Eye (tissue), 1 donor: ENCODE measurements at regions not wholly inside any gene's neighbourhood (a gene's known extent, or its start where the extent isn't known, plus 50 kb on each side); places are given as distances from the start of the nearest gene placed in this dataset.

Source experiments
- DNase-seq: peaks from one replicate; pipeline ENCODE4 v3.0.0-alpha.2; 2015

- DNase-seq, result no peak
These were observed 116.5 kb upstream of the SERTAD2 start for GRCh38 chr2:64770137-64770780.

GRCh38 chr2:64770781-64771334 lies 117.1 kb upstream of the SERTAD2 start:
- DNase-seq, result peak; percentile 28

- no peak for DNase-seq
These were observed 118.0 kb upstream of the SERTAD2 start for GRCh38 chr2:64771737-64772136.

- no peak for DNase-seq
These were observed 119.9 kb upstream of the SERTAD2 start for GRCh38 chr2:64773461-64774118.

GRCh38 chr2:64777841-64778240 lies 124.1 kb upstream of the SERTAD2 start:
- DNase-seq, result no peak

- DNase-seq, result peak; percentile 43
These were observed 125.5 kb upstream of the SERTAD2 start for GRCh38 chr2:64779117-64779690.

- DNase-seq, result no peak
These were observed 126.3 kb upstream of the SERTAD2 start for GRCh38 chr2:64780041-64780440.

- no peak for DNase-seq
These were observed 128.1 kb upstream of the SERTAD2 start for GRCh38 chr2:64781711-64782390.

GRCh38 chr2:64784168-64785061 lies 130.7 kb upstream of the SERTAD2 start:
- no peak for DNase-seq

- no peak for DNase-seq
These were observed 131.5 kb upstream of the SERTAD2 start for GRCh38 chr2:64785245-64785644.

- no peak for DNase-seq
These were observed 132.8 kb upstream of the SERTAD2 start for GRCh38 chr2:64786343-64787018.

- no peak for DNase-seq
These were observed 133.3 kb upstream of the SERTAD2 start for GRCh38 chr2:64787019-64787365.

GRCh38 chr2:64787698-64788097 lies 134.0 kb upstream of the SERTAD2 start:
- no peak for DNase-seq

- no peak for DNase-seq
These were observed 136.0 kb upstream of the SERTAD2 start for GRCh38 chr2:64789466-64790320.

GRCh38 chr2:64792300-64792699 lies 138.6 kb upstream of the SERTAD2 start:
- no peak for DNase-seq

- DNase-seq, result no peak
These were observed 139.4 kb upstream of the SERTAD2 start for GRCh38 chr2:64792995-64793639.

- DNase-seq, result peak; percentile 23
These were observed 140.0 kb upstream of the SERTAD2 start for GRCh38 chr2:64793701-64794100.

- no peak for DNase-seq
These were observed 140.8 kb upstream of the SERTAD2 start for GRCh38 chr2:64794426-64794995.

- no peak for DNase-seq
These were observed 141.4 kb upstream of the SERTAD2 start for GRCh38 chr2:64795024-64795592.

GRCh38 chr2:64796926-64797325 lies 143.2 kb upstream of the SERTAD2 start:
- no peak for DNase-seq
